ENCODE measurements at regions not wholly inside any gene's neighbourhood (a gene's known extent, or its start where the extent isn't known, plus 50 kb on each side); places are given as distances from the start of the nearest gene placed in this dataset.

DNA sequence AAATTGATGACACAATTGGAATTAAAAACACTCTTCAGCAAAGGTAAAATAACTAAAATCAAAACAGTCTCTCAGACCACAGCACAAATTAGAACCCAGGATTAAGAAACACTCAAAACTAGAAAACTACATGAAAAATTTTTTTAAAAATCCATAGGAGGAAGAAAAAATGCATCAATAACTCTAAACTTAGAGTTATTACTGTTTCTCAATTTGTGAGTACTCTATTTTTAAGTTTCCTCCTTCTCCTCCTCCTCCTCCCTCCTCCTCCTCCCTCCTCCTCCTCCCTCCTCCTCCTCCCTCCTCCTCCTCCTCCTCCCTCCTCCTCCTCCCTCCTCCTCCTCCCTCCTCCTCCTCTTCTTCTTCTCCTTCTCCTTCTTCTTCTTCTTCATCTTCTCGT, 1395.7 kb downstream of the STIM2 start:
- TF ChIP-seq, protein P1, sequence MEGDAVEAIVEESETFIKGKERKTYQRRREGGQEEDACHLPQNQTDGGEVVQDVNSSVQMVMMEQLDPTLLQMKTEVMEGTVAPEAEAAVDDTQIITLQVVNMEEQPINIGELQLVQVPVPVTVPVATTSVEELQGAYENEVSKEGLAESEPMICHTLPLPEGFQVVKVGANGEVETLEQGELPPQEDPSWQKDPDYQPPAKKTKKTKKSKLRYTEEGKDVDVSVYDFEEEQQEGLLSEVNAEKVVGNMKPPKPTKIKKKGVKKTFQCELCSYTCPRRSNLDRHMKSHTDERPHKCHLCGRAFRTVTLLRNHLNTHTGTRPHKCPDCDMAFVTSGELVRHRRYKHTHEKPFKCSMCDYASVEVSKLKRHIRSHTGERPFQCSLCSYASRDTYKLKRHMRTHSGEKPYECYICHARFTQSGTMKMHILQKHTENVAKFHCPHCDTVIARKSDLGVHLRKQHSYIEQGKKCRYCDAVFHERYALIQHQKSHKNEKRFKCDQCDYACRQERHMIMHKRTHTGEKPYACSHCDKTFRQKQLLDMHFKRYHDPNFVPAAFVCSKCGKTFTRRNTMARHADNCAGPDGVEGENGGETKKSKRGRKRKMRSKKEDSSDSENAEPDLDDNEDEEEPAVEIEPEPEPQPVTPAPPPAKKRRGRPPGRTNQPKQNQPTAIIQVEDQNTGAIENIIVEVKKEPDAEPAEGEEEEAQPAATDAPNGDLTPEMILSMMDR (IDR thresholded peaks at IDR 0.05; ENCODE audit: insufficient read depth, low read depth, low read length), result no peak
- TF ChIP-seq EZH2 (IDR thresholded peaks at IDR 0.05; ENCODE audit: insufficient read depth, low read length), result no peak

Measured in astrocyte (in vitro differentiated cells and primary cell).